ENCODE measurements at regions not wholly inside any gene's neighbourhood (a gene's known extent, or its start where the extent isn't known, plus 50 kb on each side); places are given as distances from the start of the nearest gene placed in this dataset.

DNA sequence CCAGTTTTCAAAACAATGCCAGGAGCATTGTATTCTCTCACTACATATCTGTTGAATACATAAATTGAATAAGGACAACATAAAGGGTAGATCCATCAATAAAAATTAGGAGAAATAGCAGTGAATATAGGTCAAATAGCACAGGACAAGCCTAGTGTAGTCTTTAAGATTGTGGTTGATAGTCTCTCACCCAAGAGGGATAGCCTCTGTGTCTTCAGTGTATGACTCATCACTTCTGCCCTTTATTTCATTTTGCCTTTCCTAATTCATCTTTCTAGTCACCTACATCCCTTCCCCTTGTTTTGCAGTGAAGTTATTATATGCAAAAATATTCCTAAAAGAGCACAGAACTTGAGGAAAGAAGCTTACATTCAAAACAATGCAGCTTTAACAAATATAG is 335.0 kb upstream of the TUSC1 start:
- no peak for DNase-seq
- intact Hi-C loops (cut with DNase I), result no loop called here
- H3K4me3 ChIP-seq, result no peak overlapping the region
- no peaks in the 10 kb centered on the region for H3K36me3 ChIP-seq
- TF ChIP-seq, protein P1, sequence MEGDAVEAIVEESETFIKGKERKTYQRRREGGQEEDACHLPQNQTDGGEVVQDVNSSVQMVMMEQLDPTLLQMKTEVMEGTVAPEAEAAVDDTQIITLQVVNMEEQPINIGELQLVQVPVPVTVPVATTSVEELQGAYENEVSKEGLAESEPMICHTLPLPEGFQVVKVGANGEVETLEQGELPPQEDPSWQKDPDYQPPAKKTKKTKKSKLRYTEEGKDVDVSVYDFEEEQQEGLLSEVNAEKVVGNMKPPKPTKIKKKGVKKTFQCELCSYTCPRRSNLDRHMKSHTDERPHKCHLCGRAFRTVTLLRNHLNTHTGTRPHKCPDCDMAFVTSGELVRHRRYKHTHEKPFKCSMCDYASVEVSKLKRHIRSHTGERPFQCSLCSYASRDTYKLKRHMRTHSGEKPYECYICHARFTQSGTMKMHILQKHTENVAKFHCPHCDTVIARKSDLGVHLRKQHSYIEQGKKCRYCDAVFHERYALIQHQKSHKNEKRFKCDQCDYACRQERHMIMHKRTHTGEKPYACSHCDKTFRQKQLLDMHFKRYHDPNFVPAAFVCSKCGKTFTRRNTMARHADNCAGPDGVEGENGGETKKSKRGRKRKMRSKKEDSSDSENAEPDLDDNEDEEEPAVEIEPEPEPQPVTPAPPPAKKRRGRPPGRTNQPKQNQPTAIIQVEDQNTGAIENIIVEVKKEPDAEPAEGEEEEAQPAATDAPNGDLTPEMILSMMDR (IDR thresholded peaks at IDR 0.05), result no peak
- H3K27me3 ChIP-seq, result no peaks in the 10 kb centered on the region
- no peaks in the 10 kb centered on the region for H3K4me1 ChIP-seq
- no peak overlapping the region for H3K9ac ChIP-seq (ENCODE audit: low read depth in 2 of 2, low read length in 2 of 2)
- no peaks in the 10 kb centered on the region for H3K9me3 ChIP-seq
- H3K27ac ChIP-seq, result no peak overlapping the region

DNA sequence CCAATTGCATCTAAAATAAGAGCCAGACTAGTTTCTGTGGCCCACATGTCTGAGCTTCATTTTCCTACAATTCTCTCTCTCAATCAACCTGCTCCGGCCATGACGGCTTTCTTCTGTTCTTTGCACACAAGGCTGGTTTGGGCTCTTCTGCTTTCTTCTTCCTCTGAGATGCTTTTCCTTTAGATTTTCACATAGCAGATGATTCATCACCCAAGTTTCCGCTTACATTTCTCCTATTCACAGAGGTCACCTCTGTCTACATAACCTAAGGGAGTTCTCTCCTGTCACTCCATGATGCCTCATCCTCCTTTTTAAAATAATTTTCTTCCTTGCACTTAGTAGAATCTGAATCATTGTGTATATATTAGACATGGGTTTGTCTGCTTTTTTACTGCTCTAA is 334.6 kb upstream of the TUSC1 start:
- Histone ChIP-seq H3K27me3 (no peaks in the 10 kb centered on the region), H3K9me3 (no peaks in the 10 kb centered on the region), H3K36me3 (no peaks in the 10 kb centered on the region), H3K27ac (no peak overlapping the region), H3K4me1 (no peaks in the 10 kb centered on the region), H3K9ac (ENCODE audit: low read depth in 2 of 2, low read length in 2 of 2) (no peak overlapping the region), H3K4me3 (no peak overlapping the region)
- TF ChIP-seq, protein P1 (IDR thresholded peaks at IDR 0.05), result no peak
- no peak for DNase-seq
- intact Hi-C loops (cut with DNase I), result no loop called here

GRCh38 chr9:25994605-25995004 is 316.4 kb upstream of the TUSC1 start:
- H3K9ac ChIP-seq (ENCODE audit: low read depth in 2 of 2, low read length in 2 of 2), result no peak overlapping the region
- intact Hi-C loops (cut with DNase I), result no loop called here
- TF ChIP-seq, protein P1 (IDR thresholded peaks at IDR 0.05), result no peak
- H3K4me1 ChIP-seq, result no peaks in the 10 kb centered on the region
- H3K36me3 ChIP-seq, result no peaks in the 10 kb centered on the region
- no peak for DNase-seq
- no peaks in the 10 kb centered on the region for H3K27me3 ChIP-seq
- no peaks in the 10 kb centered on the region for H3K9me3 ChIP-seq
- no peak overlapping the region for H3K27ac ChIP-seq
- no peak overlapping the region for H3K4me3 ChIP-seq

DNA sequence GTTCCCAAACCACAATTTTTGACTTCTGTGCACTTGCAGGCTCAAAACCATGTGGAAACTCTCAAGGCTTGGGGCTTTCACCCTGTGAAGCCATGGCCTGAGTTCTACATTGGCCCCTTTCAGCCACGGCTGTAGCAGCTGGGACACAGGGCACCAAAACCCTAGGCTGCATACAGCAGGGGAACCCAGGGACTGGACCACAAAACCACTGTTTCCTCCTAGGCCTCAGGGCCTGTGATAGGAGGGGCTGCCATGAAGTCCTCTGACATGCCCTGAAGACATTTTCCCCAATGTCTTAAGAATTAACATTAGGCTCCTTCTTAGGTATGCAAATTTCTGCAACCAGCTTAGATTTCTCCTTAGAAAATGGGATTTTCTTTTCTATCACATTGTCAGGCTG is 312.1 kb upstream of the TUSC1 start:
- no peak overlapping the region for H3K4me3 ChIP-seq
- no peaks in the 10 kb centered on the region for H3K4me1 ChIP-seq
- no peak for DNase-seq
- no peaks in the 10 kb centered on the region for H3K36me3 ChIP-seq
- TF ChIP-seq, protein P1 (IDR thresholded peaks at IDR 0.05), result no peak
- H3K27me3 ChIP-seq, result no peaks in the 10 kb centered on the region
- no peaks in the 10 kb centered on the region for H3K9me3 ChIP-seq
- H3K9ac ChIP-seq (ENCODE audit: low read depth in 2 of 2, low read length in 2 of 2), result no peak overlapping the region
- intact Hi-C loops (cut with DNase I), result no loop called here
- no peak overlapping the region for H3K27ac ChIP-seq

GRCh38 chr9:25975667-25976066 is 297.4 kb upstream of the TUSC1 start:
- intact Hi-C loops (cut with DNase I), result no loop called here
- H3K27ac ChIP-seq, result no peak overlapping the region
- H3K4me1 ChIP-seq, result no peaks in the 10 kb centered on the region
- no peak overlapping the region for H3K9ac ChIP-seq (ENCODE audit: low read depth in 2 of 2, low read length in 2 of 2)
- DNase-seq, result no peak
- H3K27me3 ChIP-seq, result no peaks in the 10 kb centered on the region
- TF ChIP-seq, protein P1 (IDR thresholded peaks at IDR 0.05), result no peak
- no peak overlapping the region for H3K4me3 ChIP-seq
- no peaks in the 10 kb centered on the region for H3K9me3 ChIP-seq
- H3K36me3 ChIP-seq, result no peaks in the 10 kb centered on the region

DNA sequence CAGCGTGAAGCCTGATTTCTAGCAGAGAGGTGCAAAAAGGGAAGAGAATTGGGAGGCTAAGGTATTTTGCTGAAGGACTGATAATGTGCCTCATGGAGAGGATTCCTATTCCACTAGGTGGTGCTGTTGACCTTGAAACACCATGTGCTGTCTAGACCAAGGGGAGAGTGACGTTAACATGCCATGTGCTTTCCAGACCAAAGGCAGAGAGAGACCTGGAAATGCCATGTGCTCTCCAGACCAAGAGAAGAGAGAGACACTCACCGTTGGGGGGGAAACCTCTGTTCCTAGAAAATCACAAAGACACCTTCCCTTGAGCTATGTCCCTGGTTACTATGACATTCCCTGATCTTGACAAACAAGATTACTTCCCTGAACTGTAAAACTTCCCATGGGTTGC is 286.0 kb upstream of the TUSC1 start:
- H3K4me1 ChIP-seq, result no peaks in the 10 kb centered on the region
- no peaks in the 10 kb centered on the region for H3K36me3 ChIP-seq
- TF ChIP-seq, protein P1 (IDR thresholded peaks at IDR 0.05), result no peak
- peak; percentile 19 for DNase-seq
- no peak overlapping the region for H3K4me3 ChIP-seq
- intact Hi-C loops (cut with DNase I), result no loop called here
- H3K27ac ChIP-seq, result no peak overlapping the region
- no peaks in the 10 kb centered on the region for H3K27me3 ChIP-seq
- no peaks in the 10 kb centered on the region for H3K9me3 ChIP-seq
- no peak overlapping the region for H3K9ac ChIP-seq (ENCODE audit: low read depth in 2 of 2, low read length in 2 of 2)
